Transverse colon (tissue), 4 donors: ENCODE measurements at regions not wholly inside any gene's neighbourhood (a gene's known extent, or its start where the extent isn't known, plus 50 kb on each side); places are given as distances from the start of the nearest gene placed in this dataset.

Experiments used
- DNase-seq: peaks from one replicate; pipeline ENCODE4 v3.0.0-alpha.2; 2019
- H3K27ac ChIP-seq, 4 donors: fragments of 200-600 bp; sonication (generic); 2 replicates each; pipeline ENCODE4 v1.5.1; 2016 to 2018; ENCODE audit warnings: inconsistent platforms in 4 of 4
- H3K27me3 ChIP-seq: fragments of 200-600 bp; sonication (generic); 2 replicates; pipeline ENCODE4 v1.5.1; 2017; ENCODE audit warnings: inconsistent platforms
- H3K36me3 ChIP-seq, 4 donors: fragments of 200-600 bp; sonication (generic); 2 replicates each; pipeline ENCODE4 v1.5.1; 2017 to 2019; ENCODE audit warnings: inconsistent platforms in 4 of 4
- H3K4me1 ChIP-seq, 4 donors: fragments of 200-600 bp; sonication (generic); 2 replicates each; pipeline ENCODE4 v1.5.1; 2017 to 2020; ENCODE audit warnings: inconsistent platforms in 4 of 4
- H3K4me3 ChIP-seq, 4 donors: fragments of 200-600 bp; sonication (generic); 1 replicate in 1 of 4; 2 replicates in 3 of 4; pipeline versions ENCODE4 v1.5.1 to v1.6.1; 2017 to 2019; ENCODE audit warnings: inconsistent platforms in 4 of 4
- H3K9me3 ChIP-seq, 2 donors: fragments of 200-600 bp; sonication (generic); 2 replicates each; pipeline ENCODE4 v1.5.1; 2017 to 2019; ENCODE audit warnings: inconsistent platforms in 2 of 2
- CTCF ChIP-seq, 5 experiments: fragments of 200-600 bp in 3 of 5; fragments of 450-650 bp in 2 of 5; sonication (generic) in 3 of 5; IDR thresholded peaks; 1 replicate in 2 of 5; 2 replicates in 3 of 5; pipeline ENCODE4 v1.5.1; 2016 to 2017; ENCODE audit warnings: antibody characterized with exemption in 5 of 5, inconsistent platforms in 3 of 5, mild to moderate bottlenecking in 2 of 5, moderate library complexity in 1 of 5
- EP300 ChIP-seq: sonication (generic); formaldehyde crosslinking; IDR thresholded peaks from one replicate; pipeline ENCODE4 v1.6.1; 2017; ENCODE audit warnings: antibody characterized with exemption, low read depth
- POLR2A ChIP-seq: fragments of 450-650 bp; IDR thresholded peaks from one replicate; pipeline ENCODE4 v1.6.1; 2016; ENCODE audit warnings: antibody characterized with exemption, mild to moderate bottlenecking, moderate library complexity
- POLR2AphosphoS5 ChIP-seq, 3 donors: sonication (generic); formaldehyde crosslinking; IDR thresholded peaks; one replicate each; pipeline ENCODE4 v1.6.1; 2016; ENCODE audit warnings: antibody characterized with exemption in 3 of 3
- WGBS, 2 donors: methylation state at CpG; one replicate each; pipeline ENCODE4 v1.1.5; 2018; ENCODE audit warnings: low coverage in 1 of 2; 5-methylcytosine and 5-hydroxymethylcytosine counted together
- in situ Hi-C, 4 donors: fragments of 200-750 bp; cut with MboI; loops; one replicate each; pipeline versions ENCODE4 v1.15.0 to v1.15.1; 2017; ENCODE audit warnings: low sequenced_read_pairs in 3 of 4, low pct_ligation_motif_present in 1 of 4, low pct_unique_long_range_greater_than_20kb in 1 of 4
- intact Hi-C: fragments of 100-400 bp; cut with DNase I; formaldehyde crosslinking; loops from one replicate; pipeline ENCODE4 v1.15.1; 2023; ENCODE audit warnings: low total_unique reads

GRCh38 chr2:36302911-36303310 is 52.7 kb upstream of the CRIM1 start:
- 82 to 88% methylated on average over 3 to 4 of the region's 4 CpGs for WGBS, 2 donors
- intact Hi-C loops, result no loop called here
- Histone ChIP-seq H3K9me3 (no peaks in the 10 kb centered on the region), H3K27me3 (no peaks in the 10 kb centered on the region), H3K4me3 (no peak overlapping the region), H3K36me3 (no peaks in the 10 kb centered on the region), H3K27ac (no peak overlapping the region), H3K4me1 (no peaks in the 10 kb centered on the region)
- no peak for DNase-seq
- in situ Hi-C loops, result no loop called here
- no peak for TF ChIP-seq POLR2A
- TF ChIP-seq POLR2AphosphoS5 (IDR thresholded peaks at IDR 0.05), result no peak
- TF ChIP-seq EP300, result no peak
- TF ChIP-seq CTCF (IDR thresholded peaks at IDR 0.05), result no peak

- Histone ChIP-seq H3K9me3 (no peaks in the 10 kb centered on the region), H3K27ac (no peak overlapping the region), H3K4me3 (no peak overlapping the region), H3K36me3 (no peaks in the 10 kb centered on the region), H3K27me3 (no peaks in the 10 kb centered on the region), H3K4me1 (no peaks in the 10 kb centered on the region)
- in situ Hi-C loops (no loop called here), intact Hi-C loops (no loop called here)
- TF ChIP-seq CTCF (IDR thresholded peaks at IDR 0.05) (no peak), POLR2AphosphoS5 (IDR thresholded peaks at IDR 0.05) (no peak), POLR2A (no peak), EP300 (no peak)
- DNase-seq, result no peak
- 84 to 90% methylated on average over 4 to 5 of the region's 5 CpGs for WGBS, 2 donors
Observed at GRCh38 chr2:36301843-36302242, 53.7 kb upstream of the CRIM1 start.

- Histone ChIP-seq H3K9me3 (no peaks in the 10 kb centered on the region), H3K4me3 (no peak overlapping the region), H3K27ac (no peak overlapping the region), H3K36me3 (no peaks in the 10 kb centered on the region), H3K4me1 (no peaks in the 10 kb centered on the region), H3K27me3 (no peaks in the 10 kb centered on the region)
- 84% methylated on average over 5 of the region's 5 CpGs for WGBS, 2 donors
- in situ Hi-C loops (no loop called here), intact Hi-C loops (no loop called here)
- DNase-seq, result no peak
- TF ChIP-seq POLR2AphosphoS5 (IDR thresholded peaks at IDR 0.05) (no peak), EP300 (no peak), CTCF (IDR thresholded peaks at IDR 0.05) (no peak), POLR2A (no peak)
Observed at GRCh38 chr2:36300697-36301096, 54.9 kb upstream of the CRIM1 start.

GRCh38 chr2:36296798-36297197 is 58.8 kb upstream of the CRIM1 start:
- Histone ChIP-seq H3K9me3 (no peaks in the 10 kb centered on the region), H3K4me1 (no peaks in the 10 kb centered on the region), H3K36me3 (no peaks in the 10 kb centered on the region), H3K27ac (no peak overlapping the region), H3K4me3 (no peak overlapping the region), H3K27me3 (no peaks in the 10 kb centered on the region)
- TF ChIP-seq EP300 (no peak), POLR2AphosphoS5 (IDR thresholded peaks at IDR 0.05) (no peak), CTCF (IDR thresholded peaks at IDR 0.05) (no peak), POLR2A (no peak)
- 56 to 71% methylated on average over 1 to 4 of the region's 4 CpGs for WGBS, 2 donors
- no peak for DNase-seq
- intact Hi-C loops (no loop called here), in situ Hi-C loops (no loop called here)
